HG03342 (cell line): ENCODE measurements at regions not wholly inside any gene's neighbourhood (a gene's known extent, or its start where the extent isn't known, plus 50 kb on each side); places are given as distances from the start of the nearest gene placed in this dataset.

Source experiments
- ATAC-seq: cut with Tn5 transposase; IDR thresholded peaks from one replicate; pipeline ENCODE4 v1.9.1; 2021; ENCODE audit warnings: mild to moderate bottlenecking, moderate library complexity; ENCODE audit not compliant: unreplicated experiment

DNA sequence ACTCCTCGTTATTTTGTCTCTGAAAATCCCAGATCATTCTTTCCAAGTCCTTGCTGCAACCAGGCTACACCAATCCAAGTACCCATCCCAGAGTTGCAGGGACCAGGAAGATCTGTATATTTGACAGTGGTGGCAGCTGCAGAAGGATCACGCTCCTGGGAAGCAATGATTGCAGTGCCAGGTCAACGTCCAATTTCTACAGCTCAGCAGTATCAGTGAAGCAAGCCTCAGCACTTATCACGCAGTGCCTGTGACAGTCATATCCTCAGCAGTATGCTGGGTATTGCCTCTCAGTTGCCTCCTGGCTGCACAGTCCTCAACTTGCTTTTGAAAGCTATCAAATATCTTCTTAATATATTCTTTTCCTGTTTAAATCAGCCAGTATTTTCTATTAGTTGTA is 66.7 kb downstream of the BARHL2 start:
- no peak for ATAC-seq

DNA sequence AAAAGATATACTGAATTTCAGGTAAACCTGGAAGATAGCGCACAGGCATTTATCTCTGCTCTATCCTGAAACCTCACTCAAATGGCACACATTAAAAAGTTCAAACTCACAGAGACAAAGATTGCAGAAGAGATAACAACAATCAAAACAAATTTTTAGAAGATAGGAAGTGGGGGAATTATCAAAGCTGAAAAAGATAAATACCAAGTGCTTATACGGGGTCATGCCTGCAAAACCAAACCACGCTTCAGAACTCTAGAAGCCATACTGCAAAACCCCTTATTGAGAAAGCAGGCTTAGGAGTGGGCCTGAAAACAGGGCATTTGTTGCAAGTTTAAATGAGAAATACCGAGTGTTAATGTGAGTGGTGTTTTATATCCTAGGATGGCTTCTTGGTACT is 76.8 kb downstream of the BARHL2 start:
- ATAC-seq: no peak

DNA sequence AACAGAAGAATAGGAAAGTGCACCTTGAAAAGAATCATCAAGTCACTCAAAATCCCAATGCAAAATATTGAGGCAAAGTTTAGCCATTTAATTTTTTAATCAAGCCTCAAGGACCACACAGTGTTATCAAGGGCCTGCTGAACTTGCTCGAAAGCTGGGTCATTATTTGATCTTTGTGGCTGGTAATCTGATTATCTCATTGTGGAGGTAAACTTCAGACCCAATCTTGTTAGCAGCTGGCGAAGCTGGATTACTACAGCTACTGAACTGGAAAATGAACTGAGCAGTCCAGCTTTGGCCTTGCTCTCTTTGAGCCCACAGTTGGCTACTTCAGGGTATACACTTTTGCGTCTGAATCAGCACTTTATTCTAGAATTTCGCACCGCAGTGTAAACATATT is 94.4 kb downstream of the BARHL2 start:
- ATAC-seq: no peak

DNA sequence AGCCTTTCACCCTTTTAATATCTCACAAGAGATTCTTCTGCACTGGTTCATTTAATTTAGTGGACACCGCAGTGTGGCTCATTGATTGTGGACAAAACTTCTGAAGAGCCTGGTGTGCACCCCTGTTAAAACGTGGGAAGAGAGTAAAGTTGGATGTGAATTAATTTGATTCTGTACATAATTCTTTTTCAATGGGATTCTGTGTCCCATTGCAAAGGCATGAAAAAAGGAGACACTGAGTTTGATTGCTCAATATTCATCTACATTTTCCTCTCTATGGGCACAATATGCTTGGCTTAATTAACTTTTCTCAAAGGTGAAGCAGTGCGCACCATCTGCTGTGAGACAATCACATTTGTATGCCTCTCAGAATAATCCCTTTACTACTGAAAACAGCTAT is 95.1 kb downstream of the BARHL2 start:
- ATAC-seq: no peak

DNA sequence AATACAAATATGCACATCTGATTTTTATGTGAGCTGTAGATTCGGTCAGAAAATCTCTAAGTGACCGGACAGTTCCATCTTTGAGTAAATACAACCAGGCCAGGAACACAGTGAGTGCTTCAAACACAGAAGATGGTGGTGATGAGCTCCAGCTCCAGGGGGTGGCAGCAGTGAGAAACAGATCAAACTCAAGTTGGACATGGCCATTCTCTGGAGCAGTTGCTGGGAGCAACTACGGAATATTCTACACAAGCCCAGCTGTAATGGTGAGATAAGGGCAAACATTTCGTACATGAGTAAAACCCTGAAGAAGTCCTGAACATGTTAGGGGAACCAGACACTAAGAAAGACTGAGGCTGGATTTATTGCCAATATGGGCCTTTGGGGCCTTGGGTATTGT is 100.7 kb downstream of the BARHL2 start:
- ATAC-seq: no peak

DNA sequence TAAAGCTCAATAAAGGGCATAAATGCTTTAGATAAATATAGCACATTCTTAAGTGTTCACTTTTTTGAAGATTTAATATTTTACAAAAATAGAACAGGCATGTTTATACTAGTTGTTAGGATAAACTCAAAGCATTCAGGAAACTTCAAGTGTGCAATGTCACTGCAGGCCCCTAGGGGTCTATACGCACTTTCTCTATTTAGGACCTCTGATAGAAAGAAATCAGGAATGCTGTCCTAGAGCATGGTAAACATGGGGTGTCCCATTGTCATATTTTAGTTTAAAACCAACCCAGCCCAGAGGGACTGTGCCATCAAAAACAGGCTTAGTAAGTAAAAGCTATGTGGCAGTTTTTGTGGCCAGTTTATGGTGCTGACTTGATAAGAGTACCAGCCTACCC is 102.2 kb downstream of the BARHL2 start:
- ATAC-seq: no peak

DNA sequence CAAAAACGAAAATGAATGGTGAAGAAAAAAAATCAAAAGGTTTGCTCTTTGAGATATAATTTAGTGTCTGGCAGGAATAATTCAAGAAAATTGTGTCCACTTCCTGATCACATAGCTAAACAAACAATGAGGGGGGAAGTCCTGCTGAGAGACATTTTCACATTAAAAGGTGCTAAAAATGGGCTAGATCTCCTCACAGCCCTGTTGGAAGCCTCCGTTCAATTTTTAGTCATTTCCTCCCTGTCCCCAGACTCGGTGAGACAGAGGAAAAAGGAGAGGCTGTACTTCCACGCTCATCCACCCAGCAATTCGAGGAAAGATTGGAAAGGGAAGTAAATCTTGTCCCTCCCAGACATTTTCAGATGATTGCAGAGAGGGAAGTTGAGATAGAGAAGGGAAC is 103.7 kb downstream of the BARHL2 start:
- ATAC-seq: no peak

DNA sequence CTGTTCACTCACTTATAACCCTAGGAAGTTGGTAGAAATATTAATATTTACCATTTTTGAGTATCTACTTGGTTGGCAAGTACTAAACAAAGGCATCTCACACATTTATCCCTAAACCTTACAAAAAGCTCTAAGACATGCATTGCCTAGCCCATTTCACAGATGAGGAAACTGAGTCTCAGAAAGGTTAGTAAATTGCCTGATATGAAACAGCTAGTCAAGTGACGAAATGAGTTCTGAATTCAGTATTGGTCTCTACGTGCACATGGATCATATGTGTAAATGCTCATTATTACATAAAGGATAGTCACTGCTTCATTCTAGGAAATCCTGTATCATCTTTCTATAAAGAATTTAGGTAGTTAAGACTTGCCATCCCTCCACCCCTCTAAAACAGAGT is 105.1 kb downstream of the BARHL2 start:
- no peak for ATAC-seq

DNA sequence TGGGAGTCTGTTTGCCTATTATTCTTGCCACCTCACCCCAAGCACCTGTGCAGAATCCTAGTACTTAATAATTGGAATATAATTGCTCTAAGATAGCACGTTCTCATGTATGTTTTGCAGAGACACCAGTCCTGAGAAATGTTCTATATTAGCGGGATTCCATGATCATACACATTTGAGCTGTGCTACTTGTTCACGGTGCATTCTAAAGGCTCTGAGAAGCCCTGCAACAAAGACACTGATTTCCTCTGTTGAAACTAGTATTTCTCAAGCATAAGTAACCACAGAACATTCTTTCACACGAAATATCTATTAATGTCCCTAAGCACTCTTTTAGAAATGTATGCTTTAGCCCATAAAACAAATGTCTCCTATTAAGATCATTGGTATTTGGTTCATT is 109.4 kb downstream of the BARHL2 start:
- ATAC-seq: no peak

DNA sequence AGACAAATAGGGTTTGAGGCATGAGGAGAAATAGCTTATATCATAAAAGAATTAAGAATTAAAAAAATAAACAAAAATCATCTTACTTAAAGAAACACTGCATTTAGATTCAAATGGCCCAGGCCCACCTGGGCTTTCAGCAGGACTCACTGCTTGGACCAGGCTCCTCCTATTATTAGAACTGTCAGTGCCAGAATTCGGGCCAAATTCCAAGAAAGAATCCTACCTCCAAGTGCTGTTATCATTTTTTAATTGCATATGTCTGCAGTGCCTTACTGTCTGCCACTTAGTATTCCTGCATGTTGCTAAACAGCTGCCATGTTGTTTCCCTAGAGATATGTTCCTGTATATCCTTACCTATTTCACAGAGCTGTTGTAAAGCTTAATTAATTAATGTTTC is 112.0 kb downstream of the BARHL2 start:
- no peak for ATAC-seq

DNA sequence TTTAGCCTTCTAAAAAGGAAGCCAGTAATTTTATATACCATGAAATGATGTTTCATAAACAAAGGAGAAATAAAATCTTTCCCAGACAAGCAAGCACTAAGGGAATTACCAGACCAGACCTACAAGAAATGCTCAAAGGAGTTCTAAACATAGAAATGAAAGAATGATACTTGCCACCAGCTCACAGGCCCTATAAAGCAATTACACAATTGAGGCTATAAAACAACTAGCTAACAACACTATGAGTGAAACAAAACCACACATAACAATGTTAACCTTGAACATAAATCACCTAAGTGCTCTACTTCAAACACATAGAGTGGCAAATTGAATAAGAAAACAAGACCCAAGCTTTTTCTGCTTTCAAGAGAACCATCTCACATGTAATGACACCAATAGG is 123.8 kb downstream of the BARHL2 start:
- no peak for ATAC-seq

DNA sequence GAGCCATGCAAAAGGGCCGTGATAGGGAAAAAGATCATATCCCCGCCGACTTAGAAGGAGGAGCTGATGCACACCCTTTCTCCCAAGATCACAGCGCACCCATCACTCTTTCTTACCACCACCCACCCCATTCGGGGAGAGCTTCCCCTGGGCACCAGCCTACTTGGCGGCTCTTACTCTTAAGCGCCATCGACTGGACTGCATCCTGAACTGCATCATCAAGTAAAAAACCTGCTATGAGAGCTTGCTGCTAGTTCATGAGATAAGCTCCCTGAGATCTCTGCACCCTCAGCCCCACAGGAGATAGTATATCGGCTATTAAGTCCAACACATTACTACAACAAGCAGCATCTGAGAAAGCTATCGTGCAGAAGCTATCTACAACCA is 125.1 kb downstream of the BARHL2 start:
- no peak for ATAC-seq

DNA sequence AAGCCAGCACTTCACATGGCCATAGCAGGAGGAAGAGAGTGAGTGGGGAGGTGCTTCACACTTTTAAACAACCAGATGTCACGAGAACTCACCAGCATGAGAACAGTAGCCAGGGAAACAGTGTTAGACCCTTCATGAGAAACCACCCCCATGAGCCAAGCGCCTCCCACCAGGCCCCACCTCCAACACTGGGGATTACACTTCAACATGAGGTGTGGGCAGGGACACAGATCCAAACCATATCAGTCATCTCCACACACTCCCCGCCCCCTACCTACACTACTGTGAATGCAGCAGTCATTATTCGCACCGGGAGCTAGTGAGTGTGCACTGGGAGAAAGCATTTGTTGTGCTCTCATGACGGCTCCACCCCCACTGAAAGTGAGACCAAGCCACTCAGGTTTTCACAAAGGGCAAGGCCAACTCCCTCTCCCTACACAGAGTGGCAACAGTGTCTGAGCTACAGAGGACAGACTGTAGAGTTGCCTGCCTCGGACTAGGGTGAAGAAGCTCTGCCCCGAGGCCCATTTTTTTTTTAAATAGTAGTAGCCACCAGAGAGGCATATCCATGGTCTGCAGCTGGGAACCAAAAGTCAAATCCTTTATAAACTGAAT is 125.6 kb downstream of the BARHL2 start:
- ATAC-seq: no peak

DNA sequence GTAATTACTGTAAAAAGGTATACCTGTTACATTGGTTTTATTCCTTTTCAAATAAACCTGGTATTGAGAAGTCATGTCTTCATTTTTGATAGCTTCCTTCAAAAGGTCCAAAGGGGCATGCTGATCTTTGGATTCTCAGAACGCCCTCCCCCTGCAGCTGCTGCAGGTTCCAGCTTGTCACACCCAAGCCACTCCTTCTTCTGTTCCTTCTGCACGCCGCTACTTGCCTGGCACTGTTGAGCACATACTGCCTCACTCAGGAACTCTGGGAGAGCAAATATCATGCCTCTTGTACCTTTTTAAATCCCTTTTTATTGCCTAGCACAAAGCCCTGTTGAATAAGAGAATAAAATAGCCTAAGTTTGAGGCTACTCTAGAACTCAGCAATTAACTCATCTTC is 136.9 kb downstream of the BARHL2 start:
- no peak for ATAC-seq

DNA sequence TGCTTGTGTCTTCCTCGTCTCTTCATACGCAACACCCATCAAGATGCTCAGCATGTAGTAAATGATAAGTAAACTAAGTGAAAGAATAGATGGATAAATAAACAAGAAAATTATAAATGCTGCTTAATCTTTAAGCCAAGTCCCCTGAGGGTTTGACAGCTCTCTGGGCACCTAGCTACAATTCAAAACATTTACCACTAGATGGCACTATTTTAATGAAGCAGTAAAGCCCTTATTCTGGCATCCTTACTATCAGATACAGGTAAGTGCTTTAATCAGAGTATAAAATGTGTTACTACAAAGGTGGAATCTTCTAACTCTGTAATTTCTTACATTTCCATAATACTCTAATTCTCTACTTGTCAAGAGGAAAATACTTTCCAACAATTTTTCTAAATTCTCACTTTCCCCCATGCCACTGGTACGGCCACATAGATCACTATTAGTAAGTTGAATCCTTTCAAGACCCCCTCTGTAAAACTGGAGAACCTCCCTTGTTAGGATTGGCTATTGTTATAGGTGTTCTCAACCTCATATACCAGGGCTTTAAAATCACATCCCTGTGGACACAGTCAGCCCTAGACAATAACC is 137.8 kb downstream of the BARHL2 start:
- ATAC-seq: peak; percentile 83

DNA sequence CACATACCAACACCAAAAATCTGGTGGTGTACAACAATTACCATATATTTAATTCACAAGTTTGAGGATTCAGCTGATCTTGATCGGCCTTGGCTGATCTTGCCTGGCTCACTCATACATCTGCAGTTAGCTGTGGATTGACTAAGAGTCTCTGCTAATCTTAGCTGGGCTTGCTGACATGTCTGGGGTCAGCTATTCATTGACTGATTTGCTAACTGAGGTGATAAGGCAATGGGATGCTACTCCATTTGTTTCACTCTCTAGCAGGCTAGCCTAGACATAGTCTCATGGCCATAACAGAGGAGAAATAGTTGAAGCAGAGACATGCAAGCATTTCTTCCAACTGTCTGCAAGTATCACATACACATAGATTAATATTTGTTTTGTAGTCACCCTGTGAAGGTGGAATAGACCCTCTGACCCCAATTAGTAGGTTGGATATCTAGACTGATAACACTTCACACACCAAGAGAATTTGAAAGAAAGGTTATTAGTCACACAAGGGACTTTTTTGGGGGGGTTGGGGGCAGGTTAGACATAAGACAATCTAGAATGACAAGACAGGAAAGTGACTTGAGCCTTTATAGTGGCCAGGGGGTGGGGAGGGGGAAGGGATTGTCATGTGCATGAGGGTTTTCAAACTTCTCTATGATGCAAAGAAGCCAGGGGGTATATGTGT is 142.3 kb downstream of the BARHL2 start:
- no peak for ATAC-seq

DNA sequence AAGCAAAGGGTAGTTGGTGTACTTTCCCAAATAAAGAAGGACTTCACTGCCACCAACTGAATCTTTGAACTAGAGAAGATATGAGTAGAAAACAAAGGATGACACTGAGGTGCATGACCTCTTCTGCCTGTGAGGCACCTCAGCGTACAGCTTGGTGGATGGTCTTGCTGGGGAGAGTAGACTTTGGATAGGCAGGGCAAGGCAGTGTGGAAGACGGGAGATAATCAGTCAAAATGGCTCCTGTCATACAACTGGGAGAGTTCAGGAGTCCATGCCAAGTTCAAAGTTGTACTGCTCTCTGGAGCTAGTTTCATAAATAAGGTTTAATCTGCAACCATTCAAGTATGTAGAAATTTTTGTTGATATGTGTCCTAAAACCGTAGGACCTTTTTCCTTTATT is 143.4 kb downstream of the BARHL2 start:
- no peak for ATAC-seq

DNA sequence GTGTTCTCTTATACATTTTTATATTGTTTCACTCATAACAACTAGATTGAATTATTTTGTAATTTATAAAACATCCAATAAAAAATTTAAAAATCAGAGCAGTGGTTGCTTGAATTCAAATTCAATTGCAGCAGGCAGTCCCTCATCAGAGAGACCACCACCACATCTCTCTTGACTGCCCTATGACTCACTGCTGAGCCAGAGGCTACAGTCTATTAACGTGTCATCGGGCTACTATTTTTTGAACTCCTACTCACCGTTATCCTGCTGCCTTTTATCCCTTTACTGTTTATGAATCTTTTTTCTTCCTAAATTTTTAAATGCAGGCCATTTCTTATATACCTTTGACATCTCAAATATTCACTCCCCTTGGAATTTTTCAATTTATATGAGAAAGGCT is 144.7 kb downstream of the BARHL2 start:
- ATAC-seq: no peak

DNA sequence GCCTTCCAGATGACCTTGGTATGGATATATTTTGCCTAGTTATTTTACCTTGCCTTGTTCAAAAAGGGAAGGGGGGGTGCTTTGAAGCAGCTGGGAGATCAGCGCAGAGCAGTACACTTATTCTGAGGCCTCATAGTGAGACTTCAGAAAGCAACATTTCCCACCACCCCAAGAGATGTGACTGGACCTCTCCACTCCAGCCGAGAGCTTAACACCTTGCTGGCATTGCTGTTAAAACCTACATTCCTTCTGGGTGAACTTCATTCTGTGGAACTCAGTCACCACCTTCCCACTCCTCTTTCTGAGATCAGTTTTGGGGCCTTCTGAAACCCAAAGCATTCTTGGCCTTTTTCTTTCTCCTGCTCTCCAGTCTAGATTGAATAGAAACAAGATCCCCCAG is 148.7 kb downstream of the BARHL2 start:
- ATAC-seq: no peak

DNA sequence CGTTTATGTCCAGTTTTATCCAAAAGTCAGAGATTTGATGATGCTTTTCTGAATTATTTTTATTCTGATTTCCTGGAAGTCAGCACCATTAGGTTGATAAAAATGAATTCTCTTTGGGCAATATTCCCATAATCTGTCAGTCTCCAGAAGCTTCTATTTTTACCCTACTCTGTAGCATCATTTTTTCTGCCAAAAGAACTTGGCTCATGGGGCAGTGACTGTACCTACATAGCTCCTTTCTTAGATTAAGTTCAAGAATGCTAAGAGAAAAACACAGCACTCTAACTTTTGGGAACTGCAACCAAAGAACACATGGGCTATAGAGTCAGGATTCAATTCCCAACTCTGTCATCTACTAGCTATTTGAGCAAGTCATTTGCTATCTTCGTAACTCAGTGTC is 152.9 kb downstream of the BARHL2 start:
- no peak for ATAC-seq

DNA sequence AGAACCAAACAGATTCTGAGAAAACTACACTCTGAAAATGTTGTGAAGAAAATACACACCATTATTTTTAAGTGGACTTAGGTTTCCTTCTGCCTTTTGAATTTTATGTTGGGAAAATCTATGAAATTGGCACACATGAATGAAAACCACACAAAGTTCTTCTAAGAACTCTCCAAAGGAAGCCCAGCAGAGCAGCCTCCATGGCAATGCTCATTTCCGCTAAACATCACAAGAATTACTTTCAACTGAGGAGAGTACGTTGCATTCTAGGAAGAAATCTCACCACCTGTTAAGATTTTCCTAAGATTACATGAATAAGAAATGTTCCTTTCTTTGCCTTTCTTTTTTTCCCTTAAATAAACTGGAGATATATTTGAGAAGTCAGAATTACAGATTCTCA is 154.2 kb downstream of the BARHL2 start:
- ATAC-seq: no peak

DNA sequence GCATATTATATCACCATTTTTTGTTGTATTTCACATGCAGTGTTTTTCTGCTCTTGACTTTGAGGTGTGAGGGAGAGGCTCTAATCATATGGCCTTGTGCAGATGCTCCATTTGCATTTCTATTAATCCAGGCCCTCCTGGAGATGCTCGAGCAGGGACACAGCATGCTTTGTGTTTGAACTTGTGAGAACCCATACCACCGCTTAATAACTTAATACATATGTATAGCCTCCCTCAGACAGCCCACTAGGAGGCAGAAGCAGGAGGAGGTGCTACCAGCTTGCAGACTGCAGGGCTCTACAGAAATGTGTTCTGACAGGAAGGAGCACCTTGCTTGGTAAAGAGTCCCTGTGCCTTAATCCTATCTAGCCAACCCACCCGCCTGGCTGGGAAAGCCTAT is 155.2 kb downstream of the BARHL2 start:
- ATAC-seq: no peak
